Stimulated activated CD4-positive, alpha-beta T cell treated with anti-CD3 and anti-CD28 coated beads, Interleukin-4, amount 100 ng/mL, for 24 hours (primary cell): ENCODE measurements at regions not wholly inside any gene's neighbourhood (a gene's known extent, or its start where the extent isn't known, plus 50 kb on each side); places are given as distances from the start of the nearest gene placed in this dataset.
"Not testable (repeated sequence)": the region's sequence is repeated elsewhere in the genome, so short reads cannot be mapped to it uniquely, and the experiment has no call there.

ENCODE experiments used
- DNase-seq: peaks from one replicate; pipeline ENCODE4 v3.0.0-alpha.2; 2020

DNA sequence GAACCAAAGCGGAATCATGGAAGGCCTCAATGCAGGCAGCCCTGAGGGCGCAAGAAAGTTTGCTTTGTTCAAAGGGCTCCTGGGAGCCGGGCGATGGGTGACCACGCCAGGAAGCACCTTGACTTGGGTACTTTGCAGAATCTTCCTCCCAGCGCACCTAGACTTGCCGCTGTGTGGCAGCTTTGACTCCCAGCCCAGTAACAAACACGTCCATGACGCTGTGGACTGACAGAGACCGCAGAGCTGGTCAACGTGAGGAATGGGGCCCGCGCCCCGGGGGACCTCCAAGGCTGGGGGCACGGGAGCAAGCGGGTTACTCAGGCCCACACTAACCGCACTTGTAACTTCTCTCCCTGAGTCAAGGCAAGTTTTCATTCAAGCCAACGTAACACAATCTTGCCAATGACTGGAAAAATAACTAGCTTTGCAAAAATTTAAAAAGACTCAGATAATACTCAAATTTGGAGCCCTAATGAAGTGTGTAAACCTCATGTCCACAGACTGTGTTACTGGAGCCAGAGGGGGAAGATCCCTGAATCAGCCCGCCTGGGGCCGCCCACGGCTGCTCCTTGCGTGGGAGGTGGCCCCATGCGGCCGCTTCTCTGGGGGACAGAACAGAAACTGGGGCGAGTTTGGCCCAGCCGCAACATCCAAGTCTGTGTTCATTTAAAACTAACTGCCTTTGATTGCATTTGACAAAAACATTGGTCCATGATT lies 130.8 kb downstream of the DNAJB6 start:
- DNase-seq, result no peak

DNA sequence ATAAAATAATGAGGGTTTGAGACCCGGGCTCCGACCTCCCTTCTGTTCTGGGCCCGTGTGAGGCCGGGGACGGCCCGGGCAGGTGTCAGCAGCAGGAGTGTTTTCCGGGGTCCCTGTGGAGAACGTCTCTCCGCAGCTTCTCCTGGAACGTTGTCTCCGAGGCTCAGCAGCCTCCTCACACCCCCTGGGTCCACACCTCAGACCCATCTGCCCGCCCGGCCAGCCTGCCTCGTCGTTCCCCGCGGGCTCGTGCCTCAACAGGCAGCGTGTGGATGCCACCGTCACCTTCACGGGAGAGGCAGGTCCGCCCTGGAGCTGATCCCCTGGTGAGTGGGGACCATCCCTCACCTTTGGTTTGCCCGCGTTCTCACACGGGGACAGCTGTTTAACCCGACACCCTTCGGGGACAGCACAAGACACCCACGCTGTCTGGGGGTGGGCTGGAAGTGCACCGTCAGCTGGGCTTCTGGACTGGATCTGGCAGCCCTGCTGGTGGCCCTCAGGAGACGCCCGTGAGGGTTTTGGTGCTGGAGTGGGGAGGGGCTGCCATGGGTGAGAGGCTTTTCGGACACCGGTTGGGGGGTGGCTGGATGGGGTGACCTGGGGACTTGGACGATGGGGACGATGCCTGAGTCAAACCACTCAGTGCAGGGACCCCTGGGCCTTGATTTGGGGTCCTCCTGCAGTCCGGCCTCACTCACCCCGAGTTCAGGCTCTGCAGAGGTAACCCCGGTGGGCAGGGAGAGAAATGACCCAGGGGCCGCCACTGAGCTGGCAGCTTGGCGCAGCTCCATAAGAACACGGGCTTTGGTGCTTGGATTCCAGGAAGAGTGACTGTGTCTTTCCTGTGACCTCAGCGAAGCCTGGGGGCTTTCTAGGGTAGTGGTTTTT lies 131.7 kb downstream of the DNAJB6 start:
- DNase-seq, result no peak

DNA sequence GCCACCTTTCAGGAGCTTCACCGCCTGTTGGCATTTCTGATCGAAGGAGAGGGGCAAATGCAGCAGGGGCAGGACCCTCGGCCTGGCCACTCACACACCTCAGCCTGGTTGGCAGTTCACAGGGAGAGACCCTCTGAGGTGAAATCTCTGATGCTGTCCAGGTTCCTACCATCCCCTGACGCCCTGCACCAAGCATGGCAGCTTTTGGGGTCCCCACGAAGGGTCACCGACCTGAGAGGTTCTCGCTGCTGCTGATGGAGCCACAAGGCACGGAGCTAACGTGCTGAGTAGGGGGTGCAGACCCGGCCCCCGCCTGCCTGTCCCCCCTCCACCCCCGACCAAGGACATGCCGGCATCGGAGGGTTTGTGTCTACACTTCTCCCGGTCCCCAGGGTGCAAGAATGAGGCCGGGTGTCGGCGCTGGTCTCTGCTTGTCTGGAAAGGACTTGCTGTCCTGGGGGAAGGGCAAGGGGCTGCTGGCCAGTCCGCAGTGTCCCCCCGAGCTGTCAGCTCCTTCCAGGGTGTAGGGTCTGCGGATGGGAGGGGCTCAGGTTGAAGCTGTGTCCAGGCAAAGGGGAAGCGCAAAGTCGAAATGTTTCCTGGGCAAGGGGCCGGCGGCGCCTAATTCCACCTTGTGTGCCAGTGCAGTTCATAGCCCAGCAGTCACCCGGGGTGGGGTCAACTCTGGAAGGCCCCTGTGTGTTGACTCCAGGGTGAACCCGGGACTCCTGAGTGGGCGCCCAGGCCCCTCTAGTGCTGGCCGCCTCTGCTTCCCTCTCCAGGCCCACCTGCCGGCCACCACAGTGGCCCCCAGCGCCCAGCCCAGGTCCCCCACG lies 132.6 kb downstream of the DNAJB6 start:
- DNase-seq, result no peak

DNA sequence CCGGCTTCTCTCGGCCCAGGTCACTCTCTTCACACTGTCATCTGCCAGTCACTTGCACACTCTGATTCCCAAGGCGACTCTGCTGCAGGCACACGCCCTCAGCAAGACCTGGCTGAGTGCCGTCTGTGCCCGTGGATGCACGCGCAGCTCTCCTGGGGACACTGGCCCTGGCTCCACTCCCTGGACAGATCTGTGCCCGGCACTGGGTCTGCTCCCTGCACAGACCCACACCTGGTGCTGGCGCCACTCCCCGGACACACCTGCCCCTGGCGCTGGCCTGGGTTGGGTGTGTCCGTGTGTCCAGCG lies 133.2 kb downstream of the DNAJB6 start:
- DNase-seq, result no peak

DNA sequence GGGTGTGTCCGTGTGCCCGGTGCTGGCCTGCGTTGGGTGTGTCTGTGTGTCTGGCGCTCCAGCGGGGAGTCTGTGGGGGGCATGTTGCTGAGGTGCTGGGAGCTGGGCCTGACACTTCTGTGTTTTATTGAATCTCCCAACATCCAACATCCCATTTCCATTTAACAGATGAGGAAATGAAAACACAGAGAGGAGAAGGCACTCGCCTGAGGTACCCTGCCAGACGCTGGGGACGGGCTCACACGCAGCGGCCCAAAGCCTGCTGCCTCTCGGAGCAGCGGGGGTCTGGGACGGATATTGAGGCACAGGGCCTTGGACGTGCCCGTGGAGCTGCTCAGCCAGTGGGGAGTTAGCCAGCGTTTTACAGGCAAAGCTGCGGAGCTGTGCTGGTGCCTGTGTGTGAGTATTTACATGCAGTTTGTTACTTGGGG lies 133.9 kb downstream of the DNAJB6 start:
- DNase-seq, result no peak

DNA sequence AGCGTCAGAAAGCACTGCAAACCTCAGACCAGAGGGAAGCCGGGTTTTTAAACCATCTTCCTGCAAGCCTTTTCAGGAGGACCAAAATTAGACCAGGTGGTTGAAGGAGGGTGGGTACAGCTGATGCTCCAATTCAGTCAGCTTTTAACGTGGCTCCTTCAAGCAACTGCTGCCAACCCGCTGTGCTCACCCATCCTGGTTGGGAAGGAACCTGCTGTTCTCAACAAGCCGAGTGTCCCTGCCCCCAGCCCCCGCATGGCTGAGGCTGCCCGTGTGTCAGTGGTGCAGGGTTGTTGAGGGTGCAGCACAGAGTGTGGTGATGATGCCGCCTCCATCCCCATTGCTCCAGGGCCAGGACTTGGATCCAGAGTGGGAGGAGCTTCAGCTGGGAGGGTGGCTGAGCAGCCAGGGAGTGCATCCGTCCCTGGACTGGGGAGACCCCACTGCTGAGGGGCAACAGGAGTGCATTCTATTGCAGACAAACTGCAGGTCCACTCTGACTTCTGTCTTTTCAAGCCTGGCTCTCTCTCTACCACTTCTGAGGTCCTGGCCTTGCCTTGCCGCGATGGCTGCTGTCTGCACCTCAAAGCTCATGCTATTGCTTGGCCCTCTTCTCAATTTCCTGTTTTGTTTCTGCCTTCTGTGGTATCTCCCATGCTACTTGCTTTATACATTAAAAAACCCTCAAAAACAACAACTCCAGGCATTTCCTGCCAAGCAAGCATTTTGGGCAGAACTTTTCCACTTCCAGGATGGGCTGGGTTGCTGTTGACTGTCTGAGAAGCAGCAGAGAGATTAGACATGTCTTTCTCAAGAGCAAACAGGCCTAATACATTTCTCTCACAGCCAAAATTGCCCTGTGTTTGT lies 134.7 kb downstream of the DNAJB6 start:
- no peak for DNase-seq

DNA sequence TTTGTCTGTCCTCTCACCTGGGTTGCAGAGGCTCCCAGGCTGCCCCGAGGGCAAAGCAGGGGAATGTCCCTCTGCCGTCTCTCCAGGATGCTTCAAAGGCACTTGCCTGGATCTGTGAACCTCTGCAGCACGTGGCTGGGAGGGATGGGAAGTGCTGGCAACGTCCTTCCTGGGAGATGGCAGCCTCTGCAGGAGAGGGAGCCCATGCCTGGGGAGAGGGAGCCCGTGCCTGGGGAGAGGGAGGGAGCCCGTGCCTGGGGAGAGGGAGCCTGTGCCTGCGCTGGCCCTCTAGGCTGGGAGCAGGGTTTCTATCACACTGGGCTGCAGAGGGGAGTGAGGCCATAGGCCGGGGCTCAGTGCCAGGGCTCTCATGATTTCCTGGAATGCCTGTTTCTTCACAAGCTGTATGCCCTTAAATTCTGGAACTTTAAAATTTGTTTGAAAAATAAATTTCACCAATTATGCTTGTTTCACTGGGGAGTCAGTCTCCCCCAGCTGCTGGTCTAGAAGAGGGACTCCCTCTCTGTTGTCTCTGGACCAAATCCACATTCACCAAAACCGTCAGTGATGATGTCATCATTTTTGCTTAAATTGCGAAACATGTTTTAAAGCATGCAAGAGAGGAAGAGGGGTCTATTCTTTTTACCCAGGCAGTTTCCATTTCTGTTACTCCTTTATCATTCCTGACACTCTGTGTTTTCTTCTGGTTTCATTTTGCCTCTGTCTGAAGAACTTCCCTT lies 135.7 kb downstream of the DNAJB6 start:
- DNase-seq, result no peak

DNA sequence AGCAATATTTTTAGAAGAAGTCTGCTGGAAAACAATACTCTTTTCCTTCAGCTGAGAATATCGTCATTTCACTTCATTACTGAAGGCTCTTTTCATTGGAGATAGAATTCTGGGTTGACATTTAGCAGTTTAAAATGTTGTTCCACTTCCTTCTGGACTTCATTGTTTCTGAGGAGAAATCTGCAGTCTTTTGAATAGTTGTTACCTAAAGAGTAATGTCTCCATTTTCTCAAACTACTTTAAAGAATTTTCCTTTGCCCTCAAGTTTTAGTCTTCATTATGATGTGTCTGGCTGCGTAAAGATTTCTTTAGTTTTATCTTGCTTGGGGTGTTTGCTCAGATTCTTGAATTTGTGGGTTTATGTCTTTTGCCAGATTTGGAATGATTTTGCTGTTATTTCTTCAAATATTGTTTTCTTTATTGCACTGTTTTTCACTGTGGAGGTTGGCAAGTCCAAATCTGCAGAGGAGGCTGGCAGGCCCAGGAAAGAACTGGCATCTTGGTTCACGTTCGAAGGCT lies 136.3 kb downstream of the DNAJB6 start:
- no peak for DNase-seq

DNA sequence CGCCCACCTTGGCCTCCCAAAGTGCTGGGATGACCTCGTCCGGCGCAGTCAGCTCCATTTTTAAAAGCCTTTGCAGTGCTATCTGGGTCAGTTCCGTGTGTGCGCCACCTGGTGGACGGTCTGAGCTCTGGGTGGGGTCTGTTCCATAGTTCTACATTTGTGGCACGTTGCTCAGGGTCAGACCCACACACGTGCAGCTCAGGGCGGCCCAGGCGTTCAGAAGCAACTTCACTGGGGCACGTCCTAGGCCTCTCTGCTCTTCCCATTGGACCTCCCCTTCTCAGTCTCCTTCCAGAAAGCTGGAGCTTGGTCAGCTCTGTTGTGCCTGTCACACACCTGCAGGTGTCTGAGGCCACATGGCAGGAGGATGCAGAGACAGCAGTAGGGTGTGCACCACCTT lies 137.9 kb downstream of the DNAJB6 start:
- DNase-seq, result peak; percentile 12

DNA sequence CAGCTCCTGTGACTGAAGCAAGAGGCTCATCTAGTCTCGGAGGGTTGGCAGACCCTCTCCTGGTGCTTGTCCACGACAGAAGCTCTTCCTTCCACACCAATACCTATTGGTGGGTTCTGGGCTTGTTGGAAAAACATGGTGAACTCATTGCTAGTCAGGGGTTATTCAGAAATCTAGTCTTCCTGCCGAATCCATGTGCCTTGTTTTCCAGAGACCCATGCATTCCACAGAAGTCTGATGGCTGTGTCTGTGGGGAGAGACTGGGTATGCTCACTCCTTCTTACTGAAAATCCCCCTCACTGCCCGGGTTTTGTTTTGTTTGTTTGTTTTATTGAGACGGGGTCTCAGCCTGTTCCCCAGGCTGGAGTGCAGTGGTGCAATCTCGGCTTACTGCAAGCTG lies 138.3 kb downstream of the DNAJB6 start:
- DNase-seq, result no peak

DNA sequence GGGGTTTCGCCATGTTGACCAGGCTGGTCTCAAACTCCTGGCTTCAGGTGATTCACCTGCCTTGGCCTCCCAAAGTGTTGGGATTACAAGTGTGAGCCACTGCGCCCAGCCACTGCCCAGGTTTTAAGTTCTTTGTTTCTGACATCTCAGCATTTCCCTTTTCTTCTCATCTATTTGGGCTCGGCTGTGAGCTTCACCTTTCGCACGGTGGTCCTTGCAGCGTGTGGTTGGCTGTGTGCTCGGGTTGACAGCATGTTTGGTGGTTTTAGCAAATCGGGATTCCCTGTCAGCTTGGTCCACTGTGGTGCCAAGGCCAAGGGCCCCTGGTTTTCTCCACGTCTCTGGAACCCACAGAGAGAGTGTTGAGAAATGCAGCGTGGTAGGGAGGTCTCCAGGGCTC lies 138.8 kb downstream of the DNAJB6 start:
- no peak for DNase-seq

DNA sequence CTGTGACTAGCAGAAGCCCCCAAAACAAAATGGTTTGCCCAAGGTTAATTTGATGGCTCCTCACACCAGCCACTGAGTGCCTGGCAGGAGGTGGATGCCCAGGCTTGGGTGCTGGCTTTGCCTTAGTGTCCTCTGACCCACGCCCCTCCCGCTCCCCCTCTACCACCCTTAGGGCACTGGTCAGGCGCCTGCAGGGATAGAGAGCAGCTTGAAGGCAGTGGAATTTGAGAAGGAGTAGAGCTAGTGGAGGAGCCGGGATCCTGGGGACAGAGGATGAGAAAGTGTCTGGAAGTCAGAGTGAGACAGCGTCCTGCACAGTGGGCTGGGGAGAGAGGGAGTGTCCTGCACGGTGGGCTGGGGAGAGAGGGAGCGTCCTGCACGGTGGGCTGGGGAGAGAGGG lies 139.4 kb downstream of the DNAJB6 start:
- no peak for DNase-seq

DNA sequence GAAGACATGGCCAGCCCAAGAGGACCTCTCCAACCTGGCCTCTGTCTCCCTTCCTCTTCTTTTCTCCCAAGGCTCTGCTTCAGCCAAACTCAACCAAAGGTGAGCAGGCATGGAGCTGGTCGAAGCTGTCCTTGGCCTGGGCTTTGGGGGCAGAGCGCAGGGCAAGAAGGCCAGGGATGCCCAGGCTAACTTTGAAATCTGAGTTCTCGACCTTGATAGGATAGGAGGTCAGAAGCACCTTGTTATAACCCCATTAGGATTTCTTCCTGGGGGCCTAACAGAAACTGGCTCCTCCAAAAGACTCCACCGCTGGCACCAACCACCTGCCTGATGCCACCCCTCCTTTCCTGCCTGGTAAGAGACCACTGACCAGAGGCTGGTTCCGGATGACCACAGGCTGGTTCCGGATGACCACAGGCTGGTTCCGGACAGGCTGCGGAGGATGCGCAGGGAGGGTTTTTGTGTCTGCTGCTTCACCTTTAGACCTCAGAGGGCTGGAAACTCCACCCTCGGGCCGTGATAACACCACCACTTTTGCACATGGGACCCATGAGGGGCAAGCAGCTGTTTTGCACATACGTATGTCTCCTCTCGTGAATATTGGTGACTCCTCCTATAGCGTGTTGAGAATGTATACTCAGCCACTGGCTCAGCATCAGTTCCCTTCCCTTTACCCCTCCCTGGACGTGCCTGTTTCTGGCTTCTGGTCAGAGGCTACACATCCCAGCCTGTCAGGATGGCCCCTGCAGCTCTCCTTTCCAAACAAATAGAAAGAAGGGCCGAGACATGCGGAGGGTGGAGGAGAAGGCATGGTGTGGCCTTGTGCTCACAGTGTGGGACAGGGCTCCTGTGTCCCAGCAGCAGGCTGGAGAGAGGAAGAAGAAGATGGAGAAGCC lies 140.1 kb downstream of the DNAJB6 start:
- no peak for DNase-seq

DNA sequence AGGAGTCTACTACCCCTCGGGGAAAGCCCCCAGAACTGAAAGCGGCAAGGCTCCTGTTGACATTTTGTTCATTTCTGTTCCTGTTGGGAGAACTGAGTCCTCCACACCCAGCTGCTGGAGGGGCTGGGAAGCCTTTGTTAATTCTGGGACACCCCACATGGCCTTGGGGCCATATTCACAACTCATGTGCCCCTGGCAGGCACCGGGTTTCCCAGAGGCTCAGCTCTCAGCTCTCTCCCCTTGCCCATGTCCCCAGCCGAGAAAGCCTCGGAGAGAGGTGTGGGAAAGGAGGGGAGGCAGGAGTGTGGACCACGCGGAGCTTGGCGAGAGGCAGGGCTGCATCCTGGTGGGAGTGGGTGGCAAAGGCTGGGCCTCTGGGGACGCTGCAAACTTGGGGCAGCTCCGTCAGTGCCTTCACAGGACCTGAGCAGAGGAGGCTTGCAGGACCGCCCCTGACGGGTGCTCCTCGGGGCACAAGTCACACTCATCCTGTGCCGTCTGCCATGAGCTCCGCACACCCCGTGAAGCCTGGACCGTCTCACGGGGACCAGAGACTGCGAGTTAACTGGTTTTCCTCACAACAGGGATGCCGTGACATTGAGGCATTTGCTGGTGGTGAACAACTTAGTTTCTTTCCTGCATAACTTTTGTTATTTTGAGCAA lies 140.9 kb downstream of the DNAJB6 start:
- peak; percentile 35 for DNase-seq

DNA sequence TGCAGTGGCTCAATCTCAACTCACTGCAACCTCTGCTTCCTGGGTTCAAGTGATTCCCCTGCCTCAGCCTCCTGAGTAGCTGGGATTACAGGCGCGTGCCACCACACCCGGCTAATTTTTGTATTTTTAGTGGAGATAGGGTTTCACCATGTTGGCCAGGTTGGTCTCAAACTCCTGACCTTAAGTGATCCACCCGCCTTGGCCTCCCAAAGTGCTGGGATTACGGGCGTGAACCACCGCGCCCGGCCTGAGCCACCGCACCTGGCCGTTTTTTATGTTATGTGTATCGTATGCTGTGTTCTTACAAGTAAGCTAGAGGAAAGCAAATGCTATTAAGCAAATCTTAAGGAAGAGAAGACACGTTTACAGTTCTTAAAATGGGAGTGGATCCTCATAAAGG lies 141.8 kb downstream of the DNAJB6 start:
- DNase-seq, result not testable (repeated sequence)

DNA sequence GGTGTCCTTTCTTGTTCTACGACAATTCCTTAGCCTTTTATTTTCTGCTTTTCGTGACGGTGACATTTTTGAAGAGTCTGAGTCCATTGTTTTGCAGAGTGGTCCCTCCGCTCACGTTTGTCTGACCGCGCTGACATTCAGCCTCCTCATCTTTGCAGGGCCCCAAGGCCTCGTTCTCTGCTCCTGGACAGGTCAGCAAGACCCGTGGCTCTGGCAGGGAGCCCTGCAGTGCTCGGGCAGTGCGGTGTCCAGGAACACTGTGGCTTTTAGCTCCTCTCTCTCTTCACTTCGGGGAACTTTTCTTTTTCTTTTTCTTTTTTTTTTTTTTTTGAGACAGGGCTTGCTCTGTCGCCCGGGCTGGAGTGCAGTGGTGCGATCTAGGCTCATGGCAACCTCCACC lies 142.5 kb downstream of the DNAJB6 start:
- DNase-seq, result no peak

DNA sequence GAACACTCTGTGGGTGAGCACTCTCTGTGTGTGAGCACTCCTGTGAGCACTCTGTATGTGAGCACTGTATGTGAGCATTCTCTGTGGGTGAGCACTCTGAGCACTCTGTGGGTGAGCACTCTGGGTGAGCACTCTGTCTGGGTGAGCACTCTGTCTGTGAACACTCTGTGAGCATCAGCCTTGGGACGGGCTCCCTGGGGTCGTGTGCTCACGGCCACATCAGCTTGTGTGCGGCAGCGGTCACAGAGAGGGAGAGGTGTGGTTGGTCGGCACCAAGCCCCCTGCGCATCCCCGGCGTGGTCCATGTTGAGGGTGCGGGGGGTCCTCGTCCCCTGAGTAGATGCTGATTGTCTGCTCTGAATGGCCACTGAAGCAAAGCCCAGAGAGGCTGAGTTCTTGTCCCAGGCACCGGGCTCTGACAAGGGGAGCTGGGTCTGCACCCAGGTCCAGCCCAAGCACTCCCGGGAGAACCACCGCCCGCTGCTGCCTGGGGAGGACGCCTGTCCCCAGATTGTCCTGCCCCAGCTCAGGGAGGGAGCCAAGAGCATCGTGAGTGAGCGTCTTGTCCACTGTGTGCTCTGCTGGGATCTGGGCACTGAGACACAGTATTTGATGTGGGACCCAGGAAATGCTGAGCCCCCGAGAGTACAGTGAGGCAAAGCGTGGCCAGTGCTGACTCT lies 143.7 kb downstream of the DNAJB6 start:
- DNase-seq, result no peak

DNA sequence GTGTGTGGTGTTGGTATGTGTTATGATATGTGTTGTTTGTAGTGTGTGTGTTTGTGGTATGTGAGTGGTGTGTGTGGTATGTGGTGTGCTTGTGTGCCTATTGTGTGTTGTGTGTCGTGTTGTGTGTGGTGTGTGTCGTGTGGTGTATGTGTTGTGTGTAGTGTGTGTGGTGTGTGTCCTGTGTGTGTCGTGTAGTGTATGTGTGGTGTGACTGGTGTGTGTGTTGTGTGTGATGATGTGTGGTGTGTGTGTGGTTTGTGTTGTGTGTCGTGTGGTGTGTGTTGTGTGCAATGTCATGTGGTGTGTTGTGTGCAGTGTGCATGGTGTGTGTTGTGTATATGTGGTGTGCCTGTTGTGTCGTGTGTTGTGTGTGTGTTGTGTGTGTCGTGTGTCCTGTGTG lies 144.6 kb downstream of the DNAJB6 start:
- DNase-seq, result no peak

DNA sequence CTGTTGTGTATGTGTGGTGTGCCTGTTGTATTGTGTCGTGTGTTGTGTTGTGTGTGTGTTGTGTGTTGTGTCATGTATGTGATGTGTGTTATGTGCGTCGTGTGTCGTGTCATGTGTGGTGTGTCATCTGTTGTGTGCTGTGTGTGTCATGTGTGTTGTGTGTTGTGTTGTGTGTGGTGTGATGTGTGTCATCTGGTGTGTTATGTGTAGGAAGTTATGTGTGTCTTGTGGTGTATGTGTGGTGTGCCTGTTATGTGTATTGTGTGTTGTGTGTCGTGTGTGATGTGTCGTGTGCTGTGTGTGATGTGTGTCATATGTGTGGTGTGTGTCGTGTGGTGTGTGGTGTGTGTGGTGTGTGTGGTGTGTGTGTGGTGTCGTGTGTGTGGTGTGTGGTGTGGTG lies 145.2 kb downstream of the DNAJB6 start:
- DNase-seq, result no peak
